Left lobe of liver (tissue), 2 donors: ENCODE measurements at regions not wholly inside any gene's neighbourhood (a gene's known extent, or its start where the extent isn't known, plus 50 kb on each side); places are given as distances from the start of the nearest gene placed in this dataset.
"Not testable (repeated sequence)": the region's sequence is repeated elsewhere in the genome, so short reads cannot be mapped to it uniquely, and the experiment has no call there.

ENCODE experiments used
- ATAC-seq: fragments of 200-7000 bp; cut with Tn5 transposase; one replicate; pipeline ENCODE4 v1.9.1; 2020; ENCODE audit warnings: mild to moderate bottlenecking, moderate library complexity
- DNase-seq: peaks from one replicate; pipeline ENCODE4 v3.0.0-alpha.2; 2020; ENCODE audit warnings: low spot score
- donor health status: DM: no; HTN: no; CAD: no; lungs with moderate emphysema.
- donor health status: DM: no; HTN: yes; CAD: no.

- DNase-seq (no peak), ATAC-seq (no peak)
These were observed 130.0 kb upstream of the FN1 start for GRCh38 chr2:215565897-215566296.

- no peak for ATAC-seq
- no peak for DNase-seq
These were observed 121.8 kb upstream of the FN1 start for GRCh38 chr2:215557701-215558100.

DNA sequence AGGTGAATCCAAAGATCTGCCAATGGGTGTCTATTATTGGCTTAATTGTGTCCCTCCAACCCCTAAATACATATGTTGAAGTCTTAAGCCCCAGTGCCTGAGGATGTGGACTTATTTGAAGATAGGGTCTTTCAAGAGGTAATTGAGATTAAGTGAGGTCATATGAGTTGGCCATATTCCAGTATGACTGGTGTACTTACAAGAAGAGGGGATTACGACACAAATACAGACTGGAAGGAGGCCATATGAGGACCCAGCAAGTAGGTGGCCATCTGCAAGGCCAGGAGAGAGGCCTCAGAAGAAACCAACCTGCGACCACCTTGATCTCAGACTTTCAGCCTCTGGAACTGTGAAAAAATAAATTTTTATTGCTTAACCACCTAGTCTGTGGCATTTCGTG, 121.1 kb upstream of the FN1 start:
- DNase-seq = no peak
- no peak for ATAC-seq

DNA sequence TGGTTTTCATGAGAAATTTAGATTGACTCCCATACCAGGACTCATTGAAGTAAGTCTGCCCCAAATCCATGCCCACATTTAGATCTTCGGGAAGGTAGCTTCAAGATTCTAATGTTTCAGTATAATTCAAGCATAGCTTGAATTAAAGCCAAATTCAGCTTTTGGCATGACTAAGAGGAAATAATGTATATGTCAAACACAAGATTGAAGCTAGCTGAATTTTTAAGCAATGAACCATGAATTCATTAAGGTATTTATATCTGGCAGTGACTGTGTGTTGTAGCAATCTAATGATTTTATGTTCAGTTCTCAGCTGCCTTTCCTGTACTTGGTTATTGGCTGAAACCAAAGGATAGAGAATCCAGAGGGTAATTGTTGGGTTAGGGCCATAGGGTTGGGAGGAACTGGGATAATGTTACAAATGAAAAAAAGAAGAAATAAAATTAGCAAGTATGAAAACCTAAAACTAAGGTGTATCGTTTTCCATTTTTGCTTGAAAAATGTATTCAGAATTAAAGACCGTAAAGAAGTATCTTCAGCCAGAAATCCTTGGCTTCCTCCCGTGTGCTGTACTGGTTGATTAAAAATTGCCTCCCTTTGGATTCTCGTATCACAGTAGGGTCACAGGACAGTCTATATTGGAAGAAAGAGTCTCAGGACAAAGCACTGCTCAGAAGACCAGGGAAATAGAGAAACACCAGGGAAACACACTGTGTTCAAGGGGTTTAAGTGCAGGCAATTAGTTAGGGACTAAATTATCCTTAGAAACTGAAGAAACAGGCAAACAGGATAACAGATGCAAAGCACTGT, 119.0 kb upstream of the FN1 start:
- ATAC-seq = no peak
- no peak for DNase-seq

GRCh38 chr2:215553946-215554345, 118.1 kb upstream of the FN1 start:
- ATAC-seq (no peak), DNase-seq (no peak)

- ATAC-seq (no peak), DNase-seq (no peak)
These were observed 116.3 kb upstream of the FN1 start for GRCh38 chr2:215552144-215552580.

GRCh38 chr2:215550331-215550730, 114.5 kb upstream of the FN1 start:
- no peak for ATAC-seq
- no peak for DNase-seq

- ATAC-seq = no peak
- DNase-seq = no peak
These were observed 112.8 kb upstream of the FN1 start for GRCh38 chr2:215548714-215549113.

DNA sequence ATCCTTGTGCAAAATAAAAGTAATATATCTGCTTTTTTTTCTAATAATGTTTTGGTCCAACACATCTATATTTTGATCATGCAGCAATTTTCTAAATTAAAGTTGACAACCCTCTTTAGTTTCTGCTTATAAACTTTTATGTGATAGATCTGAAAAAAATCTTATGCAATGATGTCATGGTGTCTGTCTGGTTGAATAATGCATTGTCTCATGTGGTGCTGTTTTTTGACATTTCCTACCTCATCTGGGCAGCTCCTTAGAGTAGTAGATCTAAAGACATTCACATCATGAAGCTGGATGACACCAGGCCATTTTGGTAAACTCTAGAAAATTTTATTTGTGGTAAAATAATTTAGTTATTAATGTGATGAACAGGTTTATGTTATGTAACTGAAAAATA, 106.8 kb upstream of the FN1 start:
- no peak for DNase-seq
- ATAC-seq = no peak

DNA sequence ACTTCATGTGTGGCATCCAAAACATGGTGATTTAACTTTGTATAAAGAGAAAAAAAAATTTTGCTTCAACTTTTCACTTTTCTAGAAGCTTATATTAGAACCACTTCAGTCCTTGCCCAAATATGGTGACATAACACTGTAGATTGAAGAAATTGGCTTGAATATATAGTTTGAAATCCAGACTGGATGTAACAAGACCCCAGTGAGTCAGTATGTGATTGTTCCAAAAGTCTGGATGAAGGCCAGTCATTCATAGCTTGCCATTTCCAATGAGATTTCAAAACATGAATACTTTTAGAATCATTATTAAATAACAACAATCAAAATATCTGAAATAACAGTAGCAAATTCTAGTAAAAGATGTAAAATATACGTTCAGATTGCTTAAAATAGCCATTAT, 104.8 kb upstream of the FN1 start:
- no peak for DNase-seq
- ATAC-seq = no peak

GRCh38 chr2:215537611-215538010, 101.7 kb upstream of the FN1 start:
- no peak for ATAC-seq

GRCh38 chr2:215536510-215536909, 100.6 kb upstream of the FN1 start:
- ATAC-seq (no peak), DNase-seq (no peak)

More at GRCh38 chr2:215537611-215538010, 101.7 kb upstream of the FN1 start:
- no peak for DNase-seq

DNA sequence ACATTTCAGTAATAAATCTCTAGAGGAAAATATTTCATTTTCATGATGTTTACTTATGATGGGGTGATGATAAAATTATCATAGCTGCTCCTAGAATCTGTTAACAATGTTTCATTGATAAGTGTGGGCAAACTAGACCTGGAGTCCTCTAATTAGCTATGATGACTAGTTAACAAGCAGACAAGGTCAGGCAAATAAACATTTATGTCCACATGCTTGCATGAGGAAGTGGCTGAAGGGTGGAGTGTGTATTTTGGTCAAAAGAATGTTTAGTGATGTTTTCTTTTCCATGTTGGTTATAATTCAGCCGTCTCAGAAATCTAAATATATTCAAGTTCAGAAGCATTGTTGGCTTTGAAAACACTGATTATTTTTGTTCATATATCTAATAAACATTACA, 99.9 kb upstream of the FN1 start:
- DNase-seq (no peak), ATAC-seq (no peak)

DNA sequence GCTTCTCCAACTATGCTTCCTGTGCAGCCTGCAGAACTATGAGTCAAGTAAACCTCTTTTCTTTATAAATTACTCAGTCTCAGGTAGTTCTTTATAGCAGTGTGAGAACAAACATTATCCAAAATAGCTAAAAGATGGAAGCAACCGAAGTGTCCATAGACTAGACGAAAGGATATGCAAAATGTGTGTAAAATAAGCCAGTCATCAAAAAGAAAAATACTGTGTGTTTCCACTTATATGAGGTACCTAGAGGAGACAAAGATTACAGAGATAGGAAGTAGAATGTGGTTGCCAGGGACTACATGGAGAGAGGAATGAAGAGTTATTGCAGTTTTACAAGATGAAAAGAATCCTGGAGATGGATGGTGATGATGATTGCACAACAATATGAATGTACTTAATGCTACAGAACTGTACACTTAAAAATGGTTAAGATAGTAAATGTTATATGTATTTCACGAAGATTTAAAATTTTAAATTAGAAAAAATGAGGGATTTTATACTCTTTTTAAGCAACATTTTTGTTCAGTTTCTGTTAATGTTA, 99.3 kb upstream of the FN1 start:
- DNase-seq (no peak), ATAC-seq (no peak)

- ATAC-seq, DNase-seq: not testable (repeated sequence)
These were observed 97.8 kb upstream of the FN1 start for GRCh38 chr2:215533716-215534115.

- no peak for ATAC-seq
These were observed 97.0 kb upstream of the FN1 start for GRCh38 chr2:215532844-215533243.

DNA sequence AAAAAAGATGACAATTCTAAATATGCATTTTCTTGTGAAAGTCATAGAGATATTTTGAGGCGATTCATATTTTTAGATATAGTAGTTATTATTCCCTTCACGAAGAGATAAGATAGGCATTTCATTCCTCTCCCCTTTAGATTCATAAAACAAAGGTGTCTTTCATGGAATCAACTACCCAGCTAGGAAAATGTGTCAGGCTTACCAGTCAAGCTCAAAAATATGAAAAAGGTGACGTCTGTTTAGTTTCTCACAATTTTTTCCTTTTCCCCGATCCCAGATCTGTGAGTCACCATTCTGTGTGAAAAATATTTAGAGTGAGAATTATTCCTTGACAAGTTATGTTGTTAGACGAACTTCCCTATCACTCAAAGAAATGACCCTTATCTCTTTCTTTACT, 95.4 kb upstream of the FN1 start:
- ATAC-seq = no peak

More at GRCh38 chr2:215532844-215533243, 97.0 kb upstream of the FN1 start:
- DNase-seq = no peak

GRCh38 chr2:215530191-215530968, 94.5 kb upstream of the FN1 start:
- ATAC-seq = no peak

More for the DNA sequence above, 95.4 kb upstream of the FN1 start:
- DNase-seq = no peak

DNA sequence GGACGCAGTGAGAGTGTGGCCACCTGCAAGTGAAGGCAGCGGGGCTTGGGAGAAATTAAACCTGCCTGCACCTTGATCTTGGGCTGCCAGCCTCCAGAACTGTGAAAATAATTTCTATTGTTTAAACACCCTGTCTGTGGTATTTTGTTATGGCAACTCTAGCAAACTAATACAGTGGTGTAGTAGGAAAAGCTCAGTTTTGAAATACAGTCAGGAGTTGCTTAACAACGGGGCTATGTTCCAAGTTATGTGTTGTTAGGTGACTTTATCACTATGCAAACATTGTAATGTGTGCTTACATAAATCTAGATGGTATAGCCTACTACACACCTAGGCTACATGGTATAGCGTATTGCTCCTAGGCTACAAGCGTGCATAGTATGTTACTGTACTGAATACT, 93.4 kb upstream of the FN1 start:
- DNase-seq = no peak
- ATAC-seq = no peak

More at GRCh38 chr2:215530191-215530968, 94.5 kb upstream of the FN1 start:
- DNase-seq = no peak

- DNase-seq (no peak), ATAC-seq (no peak)
These were observed 92.7 kb upstream of the FN1 start for GRCh38 chr2:215528555-215528954.

DNA sequence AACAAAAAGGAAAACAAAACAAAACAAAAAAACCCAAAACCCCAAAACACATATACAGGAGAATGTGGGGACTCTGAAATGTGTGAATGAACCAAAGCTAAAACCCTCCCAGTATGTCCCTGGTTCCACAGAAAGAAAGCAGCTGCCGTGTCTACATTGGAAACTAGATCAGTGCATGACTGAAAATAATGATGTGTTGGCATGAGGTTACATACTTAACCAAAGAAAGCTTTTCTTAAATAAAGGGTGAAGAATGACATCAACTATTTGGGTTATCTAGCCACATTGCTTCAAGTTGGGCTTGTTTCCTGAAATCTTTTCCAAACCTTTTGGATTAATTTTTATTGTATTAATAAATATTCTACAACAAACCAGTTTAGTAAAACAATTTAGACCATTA, 91.9 kb upstream of the FN1 start:
- ATAC-seq = no peak

GRCh38 chr2:215526341-215526740, 90.5 kb upstream of the FN1 start:
- no peak for DNase-seq
- ATAC-seq = no peak

More for the DNA sequence above, 91.9 kb upstream of the FN1 start:
- DNase-seq = no peak
